Limb (tissue), 2 donors: ENCODE measurements at regions not wholly inside any gene's neighbourhood (a gene's known extent, or its start where the extent isn't known, plus 50 kb on each side); places are given as distances from the start of the nearest gene placed in this dataset.
"Not testable (repeated sequence)": the region's sequence is repeated elsewhere in the genome, so short reads cannot be mapped to it uniquely, and the experiment has no call there.

Experiments used
- DNase-seq, 2 donors: peaks; one replicate each; pipeline ENCODE4 v3.0.0-alpha.2; 2016; ENCODE audit errors: extremely low spot score in 2 of 2

DNA sequence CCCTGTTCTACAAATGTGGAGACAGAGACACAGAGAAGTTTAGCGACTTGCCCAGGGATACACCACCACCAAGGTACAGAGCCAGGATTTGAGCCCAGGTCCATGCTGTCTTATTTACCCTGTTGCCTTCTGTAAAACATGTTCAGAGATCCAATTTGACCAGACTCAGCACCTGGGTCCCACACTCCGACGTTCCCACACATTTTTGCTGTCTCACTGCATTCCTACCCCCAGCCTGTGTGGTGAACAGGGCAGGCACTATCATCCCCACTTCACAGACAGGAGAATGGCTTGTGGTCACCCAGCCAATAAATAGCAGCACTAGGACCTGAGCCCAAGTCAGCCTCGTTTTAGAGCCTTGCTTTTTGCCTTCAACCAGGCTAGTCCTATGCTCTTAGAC, 102.8 kb downstream of the PJA1 start:
- DNase-seq, result no peak

DNA sequence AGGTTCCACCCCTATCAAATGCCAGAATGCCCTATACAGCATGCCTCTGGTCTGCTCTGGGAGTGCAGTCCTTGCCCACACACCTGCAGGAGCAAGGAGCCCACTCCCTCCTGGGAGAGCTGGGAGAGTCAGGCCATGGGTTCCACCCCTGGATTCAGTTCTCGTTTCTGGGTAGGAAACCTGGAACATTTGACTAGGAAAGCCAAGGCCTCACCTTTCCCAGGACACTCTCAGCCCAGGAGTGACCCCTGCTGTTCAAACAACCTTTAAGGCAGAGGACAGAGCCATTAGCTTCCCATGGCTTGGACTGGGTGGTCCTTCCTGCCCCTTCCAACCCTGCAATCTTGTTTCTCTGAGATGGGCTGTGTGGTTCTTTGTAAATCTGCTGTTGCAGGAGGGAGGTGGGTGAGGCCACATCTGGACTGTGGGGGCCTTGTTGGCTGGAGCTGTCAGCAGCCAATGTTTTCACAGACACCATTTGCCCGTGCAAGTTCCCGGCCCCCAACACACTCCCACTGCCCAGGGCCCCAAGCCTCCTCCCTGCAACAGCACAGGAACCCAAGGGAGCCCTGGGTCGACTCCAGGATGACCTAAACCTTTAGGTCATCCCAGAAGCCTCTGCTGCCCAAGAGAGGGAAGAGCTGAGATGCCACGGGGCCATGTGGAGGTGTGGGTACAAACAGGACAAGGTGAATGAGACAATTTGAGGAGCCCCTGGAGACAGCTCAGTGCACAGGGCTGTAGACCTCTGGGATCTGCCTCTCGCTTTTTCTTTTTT, 104.4 kb downstream of the PJA1 start:
- no peak for DNase-seq

DNA sequence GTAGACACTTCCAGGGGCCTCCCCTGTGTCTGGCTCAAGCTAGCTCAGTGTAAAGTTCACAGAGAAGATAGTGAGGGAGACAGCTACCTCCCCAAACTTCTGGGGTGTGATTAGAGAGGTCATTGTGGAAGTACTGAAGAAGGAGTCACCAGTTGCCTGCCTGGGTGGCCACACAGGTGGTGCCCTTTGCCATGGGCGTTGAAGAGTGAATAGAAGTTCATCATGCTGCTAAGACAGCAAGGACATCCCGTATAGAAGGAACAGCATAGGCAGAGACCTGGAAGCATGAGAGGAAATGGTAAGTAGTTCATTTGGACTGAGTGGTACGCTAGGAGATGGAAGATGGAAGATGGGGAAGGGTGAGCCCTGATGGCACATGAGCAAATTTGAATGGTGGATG, 110.1 kb downstream of the PJA1 start:
- DNase-seq, result no peak

DNA sequence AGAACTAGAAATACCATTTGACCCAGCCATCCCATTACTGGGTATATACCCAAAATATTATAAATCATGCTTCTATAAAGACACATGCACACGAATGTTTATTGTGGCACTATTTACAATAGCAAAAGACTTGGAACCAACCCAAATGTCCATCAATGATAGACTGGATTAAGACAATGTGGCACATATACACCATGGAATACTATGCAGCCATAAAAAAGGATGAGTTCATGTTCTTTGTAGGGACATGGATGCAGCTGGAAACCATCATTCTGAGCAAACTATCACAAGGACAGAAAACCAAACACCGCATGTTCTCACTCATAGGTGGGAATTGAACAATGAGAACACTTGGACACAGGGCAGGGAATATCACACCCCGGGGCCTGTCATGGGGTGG, 110.8 kb downstream of the PJA1 start:
- not testable (repeated sequence) for DNase-seq

DNA sequence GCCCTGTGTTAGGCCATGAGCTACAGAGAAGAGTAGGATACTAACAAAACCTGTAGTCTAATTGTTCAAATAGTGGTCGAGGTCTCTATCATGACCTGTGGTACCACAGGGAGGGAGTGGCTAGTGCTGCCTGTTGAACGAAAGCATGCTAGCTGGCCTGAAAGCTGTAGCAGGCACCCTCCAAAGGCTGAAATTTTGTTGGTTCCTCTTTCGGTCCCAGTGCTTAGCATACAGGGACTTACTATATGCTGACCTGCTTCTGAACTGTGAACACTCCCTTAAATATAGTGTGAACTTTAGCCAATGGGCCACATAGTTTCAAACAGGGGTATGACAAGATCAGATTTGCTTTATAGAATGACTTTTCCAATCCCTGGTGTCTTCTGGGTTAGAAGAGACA, 113.4 kb downstream of the PJA1 start:
- DNase-seq, result no peak

DNA sequence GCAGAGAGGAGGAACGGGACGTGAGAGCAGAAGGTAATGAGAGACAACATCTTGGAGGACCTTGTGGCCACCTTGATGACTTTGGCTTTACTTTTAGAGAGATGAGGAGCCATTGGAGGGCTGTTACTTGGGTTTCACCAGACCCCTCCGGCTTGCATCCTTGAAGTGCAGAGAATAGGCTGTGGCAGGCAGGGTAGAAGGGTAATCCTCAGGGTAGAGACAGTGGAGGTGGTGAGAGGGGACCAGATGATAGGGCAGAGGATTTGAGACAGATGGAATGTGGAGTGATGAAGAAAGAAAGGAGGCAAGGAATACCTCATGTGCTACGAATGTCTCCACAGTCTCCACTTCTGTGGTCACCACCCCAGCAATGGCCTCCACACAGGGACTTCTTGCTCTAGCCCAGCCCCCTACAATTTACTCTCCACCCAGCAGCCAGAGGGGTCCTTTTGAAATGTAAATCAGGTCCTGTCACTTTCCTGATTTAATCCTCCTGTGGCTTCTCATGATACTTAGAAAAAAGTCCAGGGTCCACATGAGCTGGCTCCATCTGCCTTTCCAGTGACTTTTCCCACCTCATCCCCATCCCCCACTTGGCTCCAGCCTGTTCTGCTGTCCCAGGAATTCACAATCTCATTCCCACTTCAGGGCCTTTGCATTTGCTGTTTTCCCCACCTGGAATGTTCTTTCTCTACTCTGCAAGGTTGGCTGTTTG, 115.0 kb downstream of the PJA1 start:
- DNase-seq, result no peak

DNA sequence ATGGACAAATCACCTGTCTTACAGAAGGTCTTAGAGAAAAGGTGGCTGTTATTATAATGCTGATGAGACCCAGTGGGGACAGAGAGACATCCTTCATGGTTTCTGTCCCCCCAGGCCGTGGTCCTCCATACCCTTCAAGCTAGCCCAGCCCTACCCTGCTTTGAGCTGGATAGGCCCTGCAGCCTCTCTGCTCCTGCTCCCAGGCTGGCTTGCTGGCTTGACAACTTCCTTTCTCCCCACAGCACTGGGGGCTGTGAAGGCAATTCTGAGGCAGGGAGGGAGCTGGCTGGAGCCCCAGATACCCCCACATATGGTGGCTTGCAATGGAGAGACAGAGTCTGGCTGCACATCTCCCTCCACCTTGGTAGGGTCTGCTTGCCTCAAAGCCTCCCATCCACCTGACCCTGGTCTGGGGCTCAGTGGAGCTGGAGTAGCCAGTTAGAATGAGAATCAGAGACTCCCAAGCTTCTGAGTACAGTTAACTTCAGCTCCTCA, 118.2 kb downstream of the PJA1 start:
- DNase-seq, result no peak

DNA sequence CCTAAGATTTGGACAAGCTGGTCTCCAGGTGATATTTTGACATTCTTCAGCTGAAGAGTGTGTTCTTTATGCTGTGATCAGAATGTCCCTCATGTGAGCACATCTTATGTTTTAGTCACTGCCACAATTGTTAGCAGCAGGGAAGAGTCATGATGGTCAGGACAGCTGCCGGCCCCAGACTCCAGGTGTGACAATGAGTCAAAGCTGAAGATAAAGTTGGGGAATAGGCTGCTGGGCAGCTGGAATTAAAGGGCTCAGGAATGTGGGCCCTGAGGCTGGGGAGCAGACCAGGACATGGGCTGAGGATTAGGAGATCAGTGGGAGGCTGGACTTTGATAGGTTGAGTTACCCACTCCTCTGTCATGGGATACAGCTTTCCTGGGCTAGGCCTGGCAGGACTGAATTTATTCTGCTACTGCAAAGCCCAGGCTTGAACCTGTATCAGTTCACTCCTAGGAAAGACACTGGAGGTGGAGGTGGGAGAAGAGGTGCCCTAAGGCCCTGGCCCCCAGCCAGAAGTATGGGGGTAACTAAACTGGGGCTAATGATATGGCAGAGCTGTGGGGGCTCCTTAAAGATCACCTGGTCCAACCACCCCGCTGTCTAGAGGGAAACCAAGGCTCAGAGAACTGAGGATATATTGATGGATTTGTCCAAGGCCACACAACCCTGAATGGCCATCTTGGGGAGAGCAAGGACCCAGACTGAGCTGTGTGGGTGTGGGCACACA, 119.5 kb downstream of the PJA1 start:
- no peak for DNase-seq

DNA sequence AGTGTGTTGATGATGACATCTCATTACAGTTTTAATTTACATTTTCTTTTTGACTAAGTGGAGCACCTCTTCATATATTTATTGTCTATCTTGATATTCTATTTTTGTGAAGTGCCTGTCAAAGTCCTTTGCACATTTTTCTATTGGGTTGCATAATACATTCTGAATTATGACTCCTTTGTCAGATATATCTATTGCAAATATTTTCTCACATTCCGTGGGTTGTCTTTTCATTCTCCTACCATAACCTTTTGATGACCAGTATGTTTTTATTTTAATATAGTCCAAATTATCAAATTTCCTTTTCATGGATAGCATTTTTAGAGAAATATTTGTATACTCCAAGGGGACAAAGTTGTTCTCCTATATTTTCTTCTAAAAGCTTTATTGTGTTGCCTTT, 126.4 kb downstream of the PJA1 start:
- no peak for DNase-seq

DNA sequence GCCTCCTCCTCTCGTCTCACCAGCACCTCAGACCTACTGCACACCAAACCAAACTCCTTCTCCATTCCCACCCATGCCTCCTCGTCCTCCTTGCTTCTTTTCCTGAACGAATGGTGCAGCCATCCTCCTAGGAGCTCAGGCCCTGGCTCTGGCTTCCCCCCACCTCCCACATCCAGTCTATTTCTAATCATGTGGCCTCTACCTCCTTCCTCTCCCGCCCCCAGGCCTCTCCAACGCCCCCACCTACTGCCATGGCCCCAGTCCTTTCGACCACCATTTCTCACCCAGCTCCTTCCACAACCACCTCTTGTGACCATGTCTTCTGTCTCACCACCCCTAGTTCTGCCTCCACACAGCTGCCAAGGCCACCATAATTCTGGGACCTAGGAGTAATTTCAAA, 127.1 kb downstream of the PJA1 start:
- no peak for DNase-seq

DNA sequence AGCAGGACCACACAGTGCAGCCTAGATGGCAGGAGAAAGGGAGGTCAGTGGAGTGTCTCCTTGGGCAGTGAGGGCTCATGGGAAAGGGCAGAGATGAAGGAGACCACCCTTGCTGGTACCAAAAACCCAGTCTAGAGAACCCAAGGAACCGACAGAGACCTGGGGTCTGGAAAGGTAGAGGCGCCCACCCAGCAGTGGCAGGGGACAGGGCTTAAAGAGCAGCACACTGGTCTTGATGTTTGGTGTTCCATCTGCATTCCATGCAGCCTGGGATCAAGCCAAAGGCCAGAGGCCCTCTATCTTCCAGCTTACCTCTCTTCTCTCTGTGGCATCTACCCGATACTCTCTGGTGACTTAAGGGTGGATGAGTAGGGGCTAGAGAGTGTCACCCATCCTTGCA, 127.5 kb downstream of the PJA1 start:
- DNase-seq, result no peak

DNA sequence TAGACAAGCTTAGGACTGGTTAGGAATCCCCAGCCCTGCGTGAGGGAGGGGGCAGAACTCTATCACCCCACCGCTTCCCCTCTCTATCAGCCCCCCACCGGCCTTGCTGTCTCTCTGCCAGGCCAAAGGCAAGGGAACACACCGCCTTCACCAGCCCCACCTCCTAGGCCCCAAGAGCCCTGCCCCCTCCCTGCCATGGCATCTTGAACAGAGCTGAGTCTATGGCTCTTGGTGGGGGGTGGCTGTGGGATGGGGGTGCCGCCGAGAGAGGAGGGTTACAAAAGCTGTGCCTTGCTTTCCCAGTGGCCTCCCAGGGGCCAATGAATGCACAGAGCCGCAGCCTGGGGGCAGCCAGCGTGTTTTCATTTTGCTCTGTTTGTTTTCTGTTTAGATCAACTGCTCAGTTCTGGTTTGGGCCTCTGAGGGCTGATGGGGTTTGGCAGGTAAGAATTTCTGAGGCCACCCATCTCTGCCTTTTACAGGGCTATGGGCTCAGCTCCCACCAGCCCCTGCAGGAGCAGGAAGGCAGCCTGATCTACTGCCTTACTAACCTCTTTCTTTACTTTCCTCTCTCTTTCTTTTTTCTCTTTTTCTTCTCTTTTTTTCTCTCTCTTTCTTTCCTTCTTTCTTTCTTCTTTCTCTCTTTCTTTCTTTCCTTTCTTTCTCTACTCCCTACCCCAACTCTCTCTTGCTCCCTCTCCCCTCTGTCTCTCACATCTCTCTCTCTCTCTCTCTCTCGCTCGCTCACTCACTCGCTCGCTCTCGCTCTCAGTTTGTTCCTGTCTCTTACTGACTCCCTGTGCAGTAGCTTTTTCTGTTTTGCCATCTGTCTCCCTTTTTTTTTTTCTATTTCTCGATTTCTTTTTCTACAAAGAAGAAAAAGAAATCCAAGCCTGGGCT, 128.3 kb downstream of the PJA1 start:
- no peak for DNase-seq

DNA sequence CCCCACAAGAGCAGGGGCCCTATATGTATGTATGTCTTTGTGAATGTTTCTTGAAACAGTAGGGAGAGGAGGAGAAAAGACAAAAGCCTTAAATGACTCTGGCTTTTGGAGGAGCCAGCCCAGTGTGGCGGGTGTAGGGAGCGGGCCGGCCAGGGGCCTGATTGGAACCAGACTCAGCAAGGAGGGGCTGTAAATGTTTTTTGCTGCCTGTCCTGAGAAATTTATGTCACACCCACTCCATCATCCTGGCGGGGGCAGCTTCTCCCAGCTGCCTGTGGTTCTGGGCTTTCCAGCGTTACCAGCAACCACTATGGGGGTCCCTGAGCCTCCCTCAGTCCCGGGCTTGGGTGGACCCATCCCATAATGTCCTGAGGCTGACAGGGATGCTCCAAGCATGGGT, 130.8 kb downstream of the PJA1 start:
- no peak for DNase-seq

DNA sequence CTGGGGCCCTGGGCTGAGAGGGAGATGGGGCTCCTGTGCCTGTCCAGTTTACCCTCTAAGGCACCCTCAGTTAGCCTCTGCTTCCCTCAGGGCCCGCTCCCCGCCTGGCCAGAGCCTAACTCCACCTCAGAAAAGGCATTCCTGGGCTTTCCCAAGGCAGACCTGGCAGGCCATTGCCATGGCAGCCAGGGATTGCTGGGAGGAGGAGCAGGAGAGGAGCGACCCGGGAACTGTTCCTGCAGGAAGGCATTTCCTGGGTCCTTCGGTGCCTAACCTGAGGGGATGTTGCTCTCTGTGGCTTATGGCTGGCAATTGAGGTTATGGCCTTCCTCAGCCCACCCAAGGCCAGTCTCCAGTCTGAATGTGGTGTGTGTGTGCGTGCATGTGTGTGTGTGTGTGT, 131.3 kb downstream of the PJA1 start:
- no peak for DNase-seq

DNA sequence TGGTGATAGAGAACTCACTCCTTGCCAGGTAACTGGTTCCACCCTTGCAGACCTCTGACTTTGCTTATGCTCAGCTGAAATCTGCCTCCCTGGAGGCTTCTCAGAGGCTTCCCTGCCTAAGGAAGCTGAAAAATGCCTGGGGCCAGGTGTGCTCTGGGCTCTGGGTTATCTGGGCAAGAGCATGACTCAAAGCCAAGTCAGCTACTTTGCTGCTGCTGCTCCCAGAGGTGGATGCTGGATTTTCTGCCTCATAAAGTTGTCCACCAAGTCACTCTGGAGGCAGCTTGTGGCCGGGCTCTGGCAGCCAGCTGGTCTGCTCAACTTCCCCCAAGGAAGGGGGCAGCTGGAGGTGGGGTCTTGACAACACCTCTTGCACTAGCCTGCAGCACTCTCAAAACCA, 132.7 kb downstream of the PJA1 start:
- DNase-seq, result no peak

DNA sequence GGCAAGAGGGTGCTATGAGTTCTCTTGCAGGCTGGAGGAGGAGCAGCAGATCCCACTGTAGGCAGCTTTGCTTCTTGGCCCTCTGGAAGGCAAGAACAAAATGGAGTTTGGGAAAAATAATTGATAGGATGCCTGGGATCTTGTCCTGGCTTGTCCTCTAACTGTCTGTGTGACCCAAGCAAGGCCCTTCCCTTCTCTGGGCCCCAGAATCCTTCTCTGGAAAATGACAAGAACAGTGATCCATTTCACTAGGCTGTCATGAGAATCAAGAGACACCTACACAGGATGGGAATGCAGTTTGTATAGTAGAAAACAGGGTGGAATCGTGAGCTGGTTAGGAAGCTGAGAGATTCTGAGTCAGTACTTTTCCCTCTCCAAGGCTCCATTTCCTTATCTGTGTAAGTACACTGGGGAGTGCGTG, 133.3 kb downstream of the PJA1 start:
- DNase-seq, result no peak

DNA sequence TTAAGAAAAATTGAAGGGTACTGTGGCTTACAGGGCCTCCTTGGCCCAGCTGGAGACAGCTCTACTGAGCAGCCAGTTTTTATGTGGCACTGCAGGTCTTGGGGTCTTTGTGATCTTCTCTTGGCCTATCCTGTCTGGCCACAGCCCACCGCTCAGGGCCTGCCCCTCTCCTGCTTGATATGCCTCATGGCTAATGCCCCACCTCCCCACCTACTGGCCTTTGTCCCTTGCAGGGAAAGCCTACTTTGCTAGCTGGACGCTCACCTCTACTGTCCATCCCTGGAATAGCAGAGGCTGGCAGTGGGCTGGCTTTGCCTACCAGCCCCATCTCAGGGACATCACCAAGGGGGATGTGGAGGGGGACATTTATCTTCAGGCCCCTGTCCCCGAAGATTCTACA, 134.1 kb downstream of the PJA1 start:
- DNase-seq, result no peak

DNA sequence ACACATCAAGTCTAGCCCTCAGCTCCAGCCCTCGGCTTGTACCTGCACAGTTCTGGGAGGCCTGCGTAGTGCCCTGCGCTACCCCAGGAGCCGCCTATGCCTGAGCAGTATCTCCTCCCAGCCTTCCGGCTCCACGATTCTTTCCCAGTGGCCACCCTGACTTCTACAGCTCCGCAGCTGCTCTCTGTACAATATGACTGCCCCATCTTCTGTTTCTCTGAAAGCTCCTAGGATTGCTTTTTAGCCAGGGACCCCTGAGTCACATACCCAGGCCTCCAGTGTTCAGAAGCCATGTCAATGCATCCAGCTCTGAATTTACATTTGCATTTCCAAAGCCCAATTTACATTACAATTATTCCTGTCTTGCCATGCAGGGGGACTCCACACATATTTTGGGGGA, 135.5 kb downstream of the PJA1 start:
- DNase-seq, result no peak

DNA sequence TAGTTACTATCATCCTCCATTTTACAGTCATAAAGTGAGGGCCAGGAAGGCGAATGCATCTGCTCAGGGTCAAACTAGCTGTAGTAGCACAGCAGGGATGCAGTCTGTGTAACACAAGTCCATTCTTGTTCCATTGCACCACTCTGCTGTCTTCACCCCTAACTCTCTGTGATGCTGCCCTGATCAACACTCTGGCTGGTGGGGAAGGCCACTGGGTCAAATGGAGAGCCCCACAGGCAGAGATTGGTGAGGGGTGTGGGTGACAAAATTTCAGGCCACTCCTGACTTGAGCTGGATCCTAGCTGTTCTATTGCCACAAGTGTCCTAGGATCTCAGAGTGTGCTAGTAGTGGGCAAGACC, 136.5 kb downstream of the PJA1 start:
- DNase-seq, result no peak

DNA sequence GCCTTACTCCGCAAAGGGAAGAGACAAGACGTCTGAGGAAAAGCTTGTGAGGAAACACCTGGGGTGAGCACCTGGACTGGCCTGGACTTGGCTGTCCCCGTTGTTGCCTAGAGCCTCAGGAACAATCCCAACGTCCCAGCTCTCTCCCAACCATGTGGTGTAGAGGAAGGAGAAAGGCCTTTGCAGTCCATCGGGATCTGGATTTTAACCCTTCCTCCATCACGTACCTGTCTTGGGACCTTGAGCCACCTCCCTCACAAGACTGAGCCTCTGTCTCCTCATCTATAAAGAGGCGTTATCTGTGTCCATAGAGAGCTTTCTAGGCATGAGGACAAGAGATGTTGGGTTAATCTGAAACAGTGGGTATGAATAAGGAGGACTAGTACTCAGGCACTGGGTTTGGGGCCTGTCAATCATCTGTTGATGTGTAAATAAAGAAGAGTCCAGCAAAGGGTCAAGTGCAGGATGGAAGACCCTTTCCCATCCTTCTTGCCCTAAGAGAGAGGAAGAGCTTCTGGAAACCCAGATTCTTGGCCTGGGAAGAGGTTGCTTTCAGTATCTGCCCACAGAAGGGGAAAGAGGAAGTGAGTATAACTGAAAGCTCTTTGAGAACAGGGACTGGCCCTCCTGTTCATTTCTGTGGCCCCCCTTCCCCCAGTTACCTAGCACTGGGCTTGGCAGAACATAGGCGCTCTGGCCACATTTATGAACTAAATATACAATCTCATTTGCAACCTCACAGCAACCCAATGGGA, 137.1 kb downstream of the PJA1 start:
- no peak for DNase-seq
